HG02981 (cell line): ENCODE measurements at regions not wholly inside any gene's neighbourhood (a gene's known extent, or its start where the extent isn't known, plus 50 kb on each side); places are given as distances from the start of the nearest gene placed in this dataset.

Source experiments
- ATAC-seq: cut with Tn5 transposase; IDR thresholded peaks from one replicate; pipeline ENCODE4 v1.9.1; 2021; ENCODE audit warnings: mild to moderate bottlenecking, moderate library complexity; ENCODE audit not compliant: unreplicated experiment

DNA sequence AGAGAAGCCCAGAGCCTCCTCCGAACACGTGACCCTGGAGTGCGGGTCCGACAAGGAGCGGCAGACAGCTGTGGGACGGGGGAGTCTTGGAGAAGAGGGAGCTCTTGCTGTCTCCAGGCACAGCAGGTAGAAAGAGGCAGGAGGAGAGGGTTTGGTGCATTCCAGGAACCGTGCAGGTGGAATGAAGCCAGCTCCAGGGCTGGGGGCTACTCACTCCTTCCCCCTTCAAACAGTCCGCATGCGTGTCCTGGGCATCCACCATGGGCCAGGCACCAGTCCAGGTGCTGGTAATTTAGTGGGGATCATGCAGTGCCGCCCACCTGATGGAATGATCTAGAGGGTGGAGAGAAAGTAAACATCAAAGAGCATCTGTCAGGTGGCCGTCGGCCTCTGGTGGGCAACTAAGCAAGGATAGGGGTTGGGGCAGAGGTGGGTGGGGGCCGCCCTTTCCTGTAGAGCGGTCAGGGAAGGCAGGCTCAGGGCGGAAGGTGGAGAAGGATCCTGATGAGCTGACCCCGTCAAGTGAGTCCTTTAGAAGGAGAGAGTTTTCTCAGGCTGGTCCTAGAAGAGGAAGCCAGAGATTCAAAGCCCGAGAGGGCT is 850.0 kb downstream of the TBC1D22A start:
- no peak for ATAC-seq

DNA sequence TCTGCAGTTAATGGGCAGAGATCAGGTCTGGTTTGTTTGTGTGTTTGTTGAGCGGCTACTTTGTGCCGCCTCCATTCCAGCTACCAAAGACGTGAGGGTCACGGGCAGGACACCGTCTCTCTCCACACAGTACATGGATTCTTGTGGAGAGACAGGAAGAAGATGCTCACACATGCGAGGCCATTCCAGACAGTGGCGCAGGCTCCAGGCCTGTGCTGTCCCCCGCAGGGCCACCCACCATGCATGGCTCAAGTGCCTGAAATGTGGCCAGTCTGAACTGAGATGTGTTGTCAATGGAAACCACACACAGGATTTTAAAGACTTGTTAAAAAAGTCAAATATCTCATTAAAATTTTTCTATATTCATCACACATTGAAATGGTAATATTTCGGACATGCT is 848.3 kb downstream of the TBC1D22A start:
- ATAC-seq, result no peak

DNA sequence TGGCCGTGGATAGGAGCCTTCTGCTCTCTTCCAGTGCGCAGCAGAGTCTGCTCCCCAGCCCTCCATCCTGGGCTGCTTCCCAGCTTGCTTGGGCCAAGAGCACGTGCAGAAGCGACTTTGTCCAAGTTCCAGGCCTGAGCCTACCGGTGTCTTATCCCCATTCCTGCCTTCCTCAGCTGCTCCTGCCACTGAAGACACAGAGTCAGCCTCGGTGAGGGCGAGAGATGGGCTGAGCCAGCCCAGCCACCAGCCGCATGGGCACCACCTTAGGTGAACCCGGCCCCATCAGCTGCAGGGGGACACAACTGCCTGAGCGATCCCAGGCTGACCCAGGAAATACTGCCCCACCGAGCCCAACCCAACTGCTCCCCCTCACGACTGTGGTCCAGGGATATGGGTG is 847.8 kb downstream of the TBC1D22A start:
- ATAC-seq, result no peak

DNA sequence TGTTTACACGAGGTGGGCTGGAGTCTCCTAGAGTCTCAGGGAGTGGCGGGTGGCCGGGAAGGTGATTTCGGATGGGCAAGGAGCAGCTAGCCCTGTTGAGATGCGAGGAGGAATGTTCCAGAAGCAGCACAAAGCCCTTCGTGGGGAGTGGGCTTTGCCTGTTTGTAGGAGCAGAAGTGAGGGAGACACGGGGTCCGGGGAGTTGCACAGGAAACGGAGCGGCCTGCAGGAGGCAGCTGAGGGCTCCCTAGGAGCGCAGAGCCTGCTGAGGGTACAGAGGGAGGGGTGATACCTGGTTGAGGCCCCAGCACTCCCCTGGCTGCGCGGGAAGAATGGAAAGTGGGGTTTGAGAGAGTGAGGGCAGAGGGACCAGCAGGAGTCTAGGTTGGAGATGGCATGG is 847.2 kb downstream of the TBC1D22A start:
- no peak for ATAC-seq

DNA sequence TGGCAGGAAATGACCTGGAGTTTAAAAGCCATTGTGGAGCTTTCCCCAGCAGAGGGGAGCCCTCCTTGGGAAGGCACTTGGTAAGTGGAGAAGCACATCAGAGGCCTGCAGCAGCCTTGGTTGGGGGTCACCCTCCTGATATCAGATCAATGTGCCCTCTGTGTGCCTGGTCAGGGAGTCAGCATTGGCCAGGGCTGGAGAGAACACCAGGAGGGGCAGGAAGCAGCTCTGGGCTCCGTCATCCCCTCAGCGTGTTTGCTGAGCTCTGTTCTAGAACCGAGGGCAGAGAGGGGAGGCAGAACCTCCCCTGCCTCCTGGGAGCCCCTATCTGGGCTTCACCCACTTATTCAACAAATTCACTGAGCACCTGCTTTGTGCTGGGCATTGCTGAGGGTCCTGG is 846.0 kb downstream of the TBC1D22A start:
- ATAC-seq, result no peak

DNA sequence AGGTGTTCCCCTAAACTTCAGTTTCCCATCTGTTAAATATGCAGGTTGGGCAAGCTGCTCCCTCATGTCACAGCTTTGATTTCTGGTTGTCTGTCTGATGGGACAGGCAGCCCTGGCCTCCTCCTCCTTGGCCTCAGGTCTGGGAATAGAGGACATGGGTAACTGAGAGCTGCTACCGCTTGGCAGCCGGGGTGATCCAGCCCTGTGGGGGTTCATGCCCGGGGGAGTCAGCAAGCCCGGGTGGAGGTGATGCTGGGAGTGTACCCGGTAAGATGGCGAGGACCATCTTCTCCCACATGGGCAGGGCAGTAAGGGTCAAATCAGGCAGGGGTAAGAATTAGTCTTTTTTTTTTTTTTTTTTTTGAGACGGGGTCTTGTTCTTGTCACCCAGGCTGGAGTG is 845.0 kb downstream of the TBC1D22A start:
- no peak for ATAC-seq

DNA sequence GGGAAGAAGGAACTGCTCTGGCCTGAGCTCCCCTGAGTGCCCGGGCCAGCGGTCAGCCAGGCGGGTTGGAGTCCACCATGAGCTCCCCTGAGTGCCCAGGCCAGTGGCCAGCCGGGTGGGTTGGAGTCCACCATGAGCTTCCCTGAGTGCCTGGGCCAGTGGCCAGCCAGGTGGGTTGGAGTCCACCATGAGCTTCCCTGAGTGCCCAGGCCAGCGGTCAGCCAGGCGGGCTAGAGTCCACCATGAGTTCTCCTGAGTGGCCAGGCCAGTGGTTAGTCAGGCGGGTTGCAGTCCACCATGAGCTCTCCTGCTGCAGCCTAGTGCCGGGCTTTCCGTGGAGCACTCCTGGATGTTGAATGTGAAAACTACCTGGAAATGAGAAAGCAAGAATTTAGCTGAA is 844.0 kb downstream of the TBC1D22A start:
- no peak for ATAC-seq

DNA sequence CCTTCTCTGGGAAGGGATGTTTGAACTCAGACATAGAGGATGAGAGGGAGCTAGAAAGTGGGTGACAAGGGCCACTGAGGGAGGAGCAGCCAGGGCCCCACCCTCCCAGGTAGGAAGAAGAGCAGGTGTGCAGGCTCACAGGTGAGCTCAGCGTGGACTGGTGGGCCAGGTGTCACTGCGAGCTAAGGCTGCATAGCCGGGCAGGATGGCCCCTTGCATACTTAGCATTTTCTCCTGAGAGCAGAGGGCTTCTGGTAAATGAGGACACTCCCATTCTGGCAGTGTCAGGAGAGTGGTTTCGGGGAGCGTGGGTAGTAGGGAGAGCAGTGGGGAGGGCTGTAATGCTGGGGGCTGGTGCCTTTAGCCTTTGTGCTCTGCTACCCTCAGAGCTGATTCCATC is 843.4 kb downstream of the TBC1D22A start:
- ATAC-seq, result no peak

DNA sequence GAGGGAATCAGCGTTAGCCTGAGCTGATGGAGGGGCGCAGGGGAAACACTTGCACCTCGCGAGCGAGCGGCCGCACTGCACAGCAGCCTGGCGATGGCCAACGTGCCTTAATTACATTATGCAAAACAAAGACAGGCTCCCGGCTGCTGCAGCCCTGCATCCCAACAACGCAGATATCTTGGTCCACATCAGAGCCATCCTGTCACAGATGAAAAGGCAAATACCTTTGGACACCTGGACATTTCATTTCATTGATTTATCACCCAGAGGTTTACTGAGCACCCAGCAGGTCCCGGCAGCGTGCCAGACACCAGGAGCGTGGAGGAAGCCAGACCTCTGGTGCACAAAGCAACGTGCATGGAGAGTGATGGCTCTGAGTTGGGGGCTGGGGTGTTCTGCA is 843.0 kb downstream of the TBC1D22A start:
- ATAC-seq, result no peak

DNA sequence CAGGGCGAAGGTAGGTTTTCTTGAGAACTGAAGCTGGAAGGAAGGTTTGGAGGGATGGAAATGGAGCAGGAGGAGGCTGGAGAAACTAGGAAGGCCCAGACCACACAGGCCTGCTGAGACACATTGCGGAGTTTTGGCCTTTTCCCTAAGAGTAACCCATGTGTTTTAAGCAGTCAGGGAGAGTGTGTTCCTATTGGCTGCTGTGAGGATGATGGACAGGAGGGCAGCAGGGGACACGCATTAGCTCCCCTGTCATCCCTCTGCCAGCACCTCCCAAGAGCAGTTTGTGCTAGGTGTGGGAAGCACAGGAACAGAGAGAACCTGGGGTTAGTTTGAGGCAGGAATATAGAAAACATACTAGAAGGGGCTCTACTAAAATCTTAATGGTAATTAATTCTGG is 842.1 kb downstream of the TBC1D22A start:
- ATAC-seq, result no peak

DNA sequence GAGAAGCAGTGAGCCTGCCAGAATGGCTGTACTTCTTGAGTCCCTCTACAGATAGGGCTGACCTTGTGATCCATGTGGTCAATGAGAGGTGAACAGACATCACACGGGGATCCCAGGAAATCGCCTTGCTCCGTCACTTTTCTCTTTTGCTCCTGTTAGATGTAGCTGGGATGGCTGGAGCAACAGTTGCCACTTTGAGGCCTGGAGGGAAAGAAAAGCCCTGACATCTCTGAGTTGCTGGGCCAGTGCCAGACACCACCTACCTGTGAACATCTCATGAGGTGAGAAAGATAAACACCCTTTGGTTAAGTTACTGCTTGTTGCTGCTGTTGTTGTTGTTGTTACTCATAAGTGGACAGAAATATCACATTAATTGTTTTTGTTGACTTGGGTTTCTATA is 840.3 kb downstream of the TBC1D22A start:
- ATAC-seq, result no peak

DNA sequence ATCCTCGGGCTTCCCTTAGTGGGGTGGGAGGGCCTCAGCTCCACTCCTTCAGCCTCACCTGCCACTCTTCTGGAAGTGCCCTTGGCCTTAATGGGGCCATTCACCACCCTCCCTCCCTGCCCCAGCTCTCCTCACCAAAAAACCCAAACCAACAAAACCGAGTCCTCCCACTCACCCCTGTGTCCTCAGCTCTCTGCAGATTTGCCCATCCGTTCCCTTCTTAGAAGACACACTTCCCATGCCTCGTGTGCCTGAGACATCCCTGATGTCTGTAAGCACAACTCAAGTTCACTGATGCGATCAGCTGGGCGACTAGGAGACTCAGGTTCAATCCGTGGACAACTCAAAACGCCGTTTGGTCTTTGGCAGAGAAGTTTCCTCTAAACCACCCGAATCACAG is 839.2 kb downstream of the TBC1D22A start:
- no peak for ATAC-seq

DNA sequence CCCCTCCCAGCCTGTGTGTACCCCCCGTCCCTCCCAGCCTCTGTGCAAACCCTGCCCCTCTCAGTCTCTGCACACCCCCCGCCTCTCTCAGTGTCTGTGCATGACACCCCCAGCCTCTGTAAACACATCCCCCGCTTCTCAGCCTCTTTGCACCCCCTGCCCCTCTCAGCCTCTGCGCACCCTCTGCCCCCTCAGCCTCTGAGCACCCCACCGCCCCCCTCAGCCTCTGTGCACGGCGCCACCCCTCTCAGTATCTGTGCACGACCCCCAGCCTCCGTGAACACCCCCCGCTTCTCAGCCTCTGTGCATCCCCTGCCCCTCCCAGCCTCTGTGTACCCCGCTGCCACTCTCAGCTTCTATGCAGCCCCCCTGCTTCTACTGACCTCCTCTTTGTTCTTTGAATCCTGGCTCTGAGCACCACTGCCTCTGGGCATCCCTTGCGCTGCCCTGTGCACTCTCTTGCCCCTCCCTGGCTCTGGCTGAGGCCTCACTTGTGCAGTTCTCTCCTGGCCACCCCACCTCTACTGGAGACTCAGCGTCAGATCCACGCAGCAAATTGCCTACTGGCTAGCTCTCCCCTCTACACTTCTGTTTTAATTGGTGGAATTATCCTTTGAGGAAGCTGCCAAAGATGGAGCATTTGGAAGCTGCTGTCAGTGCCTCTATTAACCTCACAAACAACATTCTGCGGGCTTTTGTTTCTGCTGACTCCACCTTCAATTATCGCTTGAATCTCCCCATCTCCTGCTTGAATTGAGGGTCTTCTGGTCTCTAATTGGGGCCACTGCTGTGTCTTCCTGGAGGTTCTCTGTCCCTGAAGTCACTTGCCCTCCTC is 838.6 kb downstream of the TBC1D22A start:
- ATAC-seq, result no peak

DNA sequence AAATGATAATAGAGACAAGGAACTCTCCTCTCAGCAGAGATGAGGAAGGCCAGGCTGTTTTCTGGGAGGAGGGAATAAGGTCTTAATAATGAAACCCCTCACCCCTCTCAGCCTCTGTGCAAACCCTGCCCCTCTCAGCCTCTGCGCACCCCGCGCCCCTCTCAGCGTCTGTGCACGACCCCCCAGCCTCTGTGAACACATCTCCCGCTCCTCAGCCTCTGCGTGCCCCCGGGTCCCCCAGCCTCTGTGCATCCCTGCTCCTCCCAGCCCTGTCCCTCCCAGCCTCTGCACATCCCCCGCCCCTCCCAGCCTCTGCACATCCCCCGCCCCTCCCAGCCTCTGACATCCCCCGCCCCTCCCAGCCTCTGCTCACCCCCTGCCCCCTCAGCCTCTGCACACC is 837.8 kb downstream of the TBC1D22A start:
- ATAC-seq, result no peak

DNA sequence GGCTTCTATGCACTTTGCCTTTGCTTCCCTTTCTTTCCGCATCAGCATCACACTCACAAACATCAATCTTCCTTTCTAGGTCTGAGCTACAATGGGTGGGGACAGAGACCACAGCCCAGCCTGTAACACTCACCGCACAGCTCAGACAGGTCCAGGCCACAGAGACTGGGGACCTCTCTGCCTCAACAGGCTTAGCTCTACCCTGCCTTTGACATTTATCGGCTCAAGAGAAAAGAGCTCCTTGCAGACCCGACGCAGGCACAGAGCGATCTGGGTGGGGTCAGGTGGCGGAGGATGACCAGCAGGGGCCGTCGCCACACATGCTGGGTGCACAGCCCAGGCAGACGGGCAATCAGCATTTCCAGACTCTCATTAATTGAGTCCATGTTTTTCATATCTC is 837.3 kb downstream of the TBC1D22A start:
- ATAC-seq, result no peak

DNA sequence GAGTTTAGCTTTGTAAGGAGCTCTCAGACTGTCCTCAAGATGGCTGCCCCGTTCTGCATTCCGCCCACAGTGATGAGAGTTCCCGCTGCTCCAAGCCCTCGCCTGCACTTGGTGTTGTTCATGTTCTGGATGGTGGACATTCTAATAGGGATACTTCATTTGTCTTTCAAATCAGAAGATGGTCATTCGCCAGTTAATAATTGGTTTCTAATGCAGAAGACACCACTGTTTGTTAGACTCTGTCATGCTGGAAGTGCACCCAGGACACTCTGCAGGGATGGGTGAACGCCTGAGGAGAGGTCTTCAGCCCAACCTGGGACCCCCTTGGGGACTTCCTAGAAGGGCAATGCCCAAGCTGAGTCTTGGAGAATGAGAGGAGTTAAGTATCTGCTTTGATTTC is 836.4 kb downstream of the TBC1D22A start:
- ATAC-seq, result no peak

DNA sequence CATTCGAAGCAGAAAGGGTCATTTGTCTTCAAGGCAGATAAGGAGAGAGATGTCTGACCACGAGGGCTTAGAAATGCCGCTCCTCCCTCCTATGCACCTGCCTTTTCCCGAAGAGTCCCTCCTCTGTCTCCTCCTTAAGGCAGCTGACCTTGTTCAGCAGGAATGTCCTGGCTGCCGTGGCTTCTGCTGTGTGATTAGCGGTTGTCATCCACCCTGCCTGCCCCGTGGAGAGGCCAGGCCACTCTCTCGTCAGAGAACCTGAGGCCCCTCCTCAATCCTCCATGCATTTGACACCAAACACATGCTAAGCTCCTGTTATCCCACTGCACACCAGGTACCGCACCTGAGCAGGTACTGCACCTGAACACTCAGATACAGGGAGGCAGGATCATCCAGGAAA is 834.6 kb downstream of the TBC1D22A start:
- ATAC-seq, result no peak

DNA sequence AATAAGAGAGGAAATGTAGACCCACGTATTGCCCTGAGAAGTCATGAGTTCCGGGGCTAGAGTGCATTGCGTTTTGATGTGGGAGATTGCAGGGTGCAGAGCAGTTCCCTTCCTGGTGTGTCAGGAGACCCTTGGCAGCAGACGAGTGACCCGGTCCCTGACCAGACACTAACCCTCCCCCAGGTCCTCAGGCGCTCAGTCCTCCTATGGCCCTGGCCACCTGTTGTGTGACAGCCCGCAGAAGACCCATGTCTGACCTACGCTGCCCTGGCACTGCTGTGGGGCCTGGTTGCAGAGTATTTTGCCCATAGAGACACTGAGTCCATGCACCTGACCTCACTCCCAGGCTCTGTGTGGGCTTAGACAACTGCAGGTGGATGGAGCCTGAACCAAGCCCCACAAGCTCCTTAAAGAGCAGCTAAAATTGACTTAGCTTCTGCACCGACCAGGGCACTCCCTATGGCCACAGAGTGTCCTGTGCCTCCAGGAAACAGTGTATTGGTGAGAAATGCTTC is 833.8 kb downstream of the TBC1D22A start:
- no peak for ATAC-seq

DNA sequence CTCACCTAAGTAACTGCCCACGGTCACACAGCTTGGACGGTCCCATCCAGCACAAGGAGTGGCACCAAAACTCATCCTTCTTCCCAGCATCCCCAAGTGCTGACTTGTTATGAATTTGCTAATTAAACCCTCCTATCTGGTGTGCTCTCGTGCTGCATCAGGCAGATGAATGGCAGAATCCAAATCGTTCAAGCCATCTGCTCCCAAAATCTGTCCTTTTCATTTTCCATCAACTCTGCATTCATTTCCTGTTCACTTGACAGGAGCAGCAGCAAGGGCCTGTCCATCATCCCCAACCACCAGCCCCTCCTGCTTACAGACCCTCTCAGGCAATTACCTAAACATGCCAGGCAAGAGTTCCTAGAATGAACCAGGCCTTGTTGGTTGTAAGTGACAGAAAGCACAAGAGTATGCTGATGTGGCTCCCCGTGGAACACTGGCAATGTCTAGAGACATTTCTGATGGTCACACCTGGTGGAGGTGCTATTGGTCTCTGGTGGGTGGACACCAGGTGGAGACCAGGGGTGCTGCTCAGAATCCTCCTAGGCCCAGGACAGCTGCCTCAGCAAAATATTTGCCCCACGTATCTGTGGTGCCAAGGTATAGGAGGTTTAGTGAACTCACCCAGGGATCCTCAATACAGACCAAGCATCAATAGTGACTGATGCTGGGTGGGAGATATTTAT is 832.5 kb downstream of the TBC1D22A start:
- ATAC-seq, result no peak

DNA sequence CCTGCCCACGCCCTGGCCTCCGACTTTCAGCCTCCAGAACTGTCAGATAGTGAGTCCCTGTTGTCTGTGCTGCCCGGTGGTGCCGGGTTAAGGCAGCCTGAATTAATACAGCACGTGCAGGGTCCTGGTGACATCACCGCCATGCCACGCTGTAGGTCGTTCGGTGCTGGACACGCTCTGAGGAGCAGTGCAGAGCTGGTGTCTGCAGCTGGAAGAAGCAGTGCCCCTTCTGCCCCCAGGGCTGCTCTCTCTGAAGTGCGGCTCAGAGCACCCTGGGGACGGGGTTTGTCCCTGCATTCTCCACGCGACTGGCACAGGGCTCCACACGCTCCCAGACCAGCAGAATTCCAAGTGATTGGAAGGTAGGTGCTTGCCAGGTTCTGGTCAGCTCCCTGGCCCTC is 831.5 kb downstream of the TBC1D22A start:
- no peak for ATAC-seq

DNA sequence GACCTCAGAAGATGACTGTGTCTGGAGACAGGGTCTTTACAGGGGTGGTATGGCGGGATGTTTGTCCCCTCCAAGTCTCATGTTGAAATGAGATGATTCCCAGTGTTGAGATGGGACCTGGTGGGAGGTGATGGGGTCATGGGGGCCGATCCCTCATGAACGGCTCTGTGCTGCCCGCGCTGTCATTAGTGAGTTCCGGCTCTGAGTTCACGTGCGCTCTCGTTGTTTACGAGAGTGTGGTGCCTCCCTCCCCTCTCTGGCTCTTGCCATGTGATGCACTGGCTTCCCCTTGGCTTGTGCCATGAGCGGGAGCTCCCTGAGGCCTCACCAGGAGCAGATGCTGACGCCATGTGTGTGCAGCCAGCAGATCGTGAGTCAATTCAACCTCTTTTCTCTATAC is 830.8 kb downstream of the TBC1D22A start:
- no peak for ATAC-seq

DNA sequence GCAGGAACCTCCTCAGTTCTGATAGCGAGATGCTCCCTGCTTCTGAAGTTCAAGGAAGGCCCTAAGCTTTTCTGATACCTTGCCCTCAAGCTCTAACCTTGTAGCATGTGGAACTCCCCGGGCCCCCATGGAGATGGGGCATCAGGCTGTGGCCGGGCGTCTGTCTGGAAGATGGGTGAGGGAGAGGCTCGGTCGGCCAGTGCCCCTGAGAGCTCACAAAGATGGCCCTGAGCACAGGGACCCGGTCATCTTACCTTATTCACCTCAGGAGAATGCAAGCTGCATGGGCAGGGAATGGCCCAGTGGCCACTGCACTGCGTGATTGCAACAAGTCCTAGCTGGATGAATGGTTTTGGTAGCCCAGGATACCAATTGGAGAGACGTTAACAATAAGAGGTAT is 830.3 kb downstream of the TBC1D22A start:
- ATAC-seq, result no peak
